B cell (primary cell): ENCODE measurements at regions not wholly inside any gene's neighbourhood (a gene's known extent, or its start where the extent isn't known, plus 50 kb on each side); places are given as distances from the start of the nearest gene placed in this dataset.

Source experiments
- EZH2 ChIP-seq: IDR thresholded peaks from 2 replicates; pipeline ENCODE4 v1.6.1; 2012; ENCODE audit warnings: borderline replicate concordance, low read depth, mild to moderate bottlenecking, moderate library complexity, low read length; ENCODE audit not compliant: insufficient read depth, poor library complexity, severe bottlenecking
- TF ChIP-seq, protein P1 (sequence below): fragments of 200-600 bp; IDR thresholded peaks from one replicate; pipeline ENCODE4 v1.8.0; 2022; ENCODE audit warnings: antibody characterized with exemption, mild to moderate bottlenecking

GRCh38 chr12:89267404-89267803 is 84.9 kb downstream of the DUSP6 start:
- TF ChIP-seq, protein P1, sequence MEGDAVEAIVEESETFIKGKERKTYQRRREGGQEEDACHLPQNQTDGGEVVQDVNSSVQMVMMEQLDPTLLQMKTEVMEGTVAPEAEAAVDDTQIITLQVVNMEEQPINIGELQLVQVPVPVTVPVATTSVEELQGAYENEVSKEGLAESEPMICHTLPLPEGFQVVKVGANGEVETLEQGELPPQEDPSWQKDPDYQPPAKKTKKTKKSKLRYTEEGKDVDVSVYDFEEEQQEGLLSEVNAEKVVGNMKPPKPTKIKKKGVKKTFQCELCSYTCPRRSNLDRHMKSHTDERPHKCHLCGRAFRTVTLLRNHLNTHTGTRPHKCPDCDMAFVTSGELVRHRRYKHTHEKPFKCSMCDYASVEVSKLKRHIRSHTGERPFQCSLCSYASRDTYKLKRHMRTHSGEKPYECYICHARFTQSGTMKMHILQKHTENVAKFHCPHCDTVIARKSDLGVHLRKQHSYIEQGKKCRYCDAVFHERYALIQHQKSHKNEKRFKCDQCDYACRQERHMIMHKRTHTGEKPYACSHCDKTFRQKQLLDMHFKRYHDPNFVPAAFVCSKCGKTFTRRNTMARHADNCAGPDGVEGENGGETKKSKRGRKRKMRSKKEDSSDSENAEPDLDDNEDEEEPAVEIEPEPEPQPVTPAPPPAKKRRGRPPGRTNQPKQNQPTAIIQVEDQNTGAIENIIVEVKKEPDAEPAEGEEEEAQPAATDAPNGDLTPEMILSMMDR: no peak
- TF ChIP-seq EZH2: no peak
